OCI-LY3 (cell line): ENCODE measurements at regions not wholly inside any gene's neighbourhood (a gene's known extent, or its start where the extent isn't known, plus 50 kb on each side); places are given as distances from the start of the nearest gene placed in this dataset.

Source experiments
- CTCF ChIP-seq: fragments of 200-600, 300-600 bp; sonication (generic); IDR thresholded peaks from 2 replicates; pipeline ENCODE4 v1.5.1; 2014; ENCODE audit warnings: antibody characterized with exemption, low read length, low read depth
- EZH2phosphoT487 ChIP-seq: fragments of 200-600 bp; shearing (Covaris generic); IDR thresholded peaks from 2 replicates; pipeline ENCODE4 v1.6.1; 2018; ENCODE audit warnings: antibody characterized with exemption, mixed run types, low read depth

- TF ChIP-seq CTCF (no peak), EZH2phosphoT487 (no peak)
Measured at GRCh38 chr5:155343468-155343867, 329.9 kb downstream of the KIF4B start.
